WERI-Rb-1 (cell line): ENCODE measurements at regions not wholly inside any gene's neighbourhood (a gene's known extent, or its start where the extent isn't known, plus 50 kb on each side); places are given as distances from the start of the nearest gene placed in this dataset.
"Not testable (repeated sequence)": the region's sequence is repeated elsewhere in the genome, so short reads cannot be mapped to it uniquely, and the experiment has no call there.

ENCODE experiments used
- DNase-seq: peaks from one replicate; pipeline ENCODE4 v3.0.0-alpha.2; 2020
- H3K27ac ChIP-seq: fragments of 250-450 bp; sonication (Bioruptor Pico); 2 replicates; pipeline ENCODE4 v1.5.1; 2020; ENCODE audit warnings: mild to moderate bottlenecking, moderate library complexity
- H3K27me3 ChIP-seq: fragments of 250-450 bp; sonication (Bioruptor Pico); 2 replicates; pipeline ENCODE4 v1.5.1; 2021; ENCODE audit warnings: mild to moderate bottlenecking, low read depth, moderate library complexity; ENCODE audit not compliant: insufficient read depth, severe bottlenecking
- H3K36me3 ChIP-seq: fragments of 250-450 bp; sonication (Bioruptor Pico); 2 replicates; pipeline ENCODE4 v1.5.1; 2020; ENCODE audit warnings: mild to moderate bottlenecking, moderate library complexity
- H3K4me3 ChIP-seq: 2 replicates; pipeline ENCODE4 v1.5.1; 2011; ENCODE audit warnings: low read depth, mild to moderate bottlenecking, control low read depth, low read length
- H3K9me3 ChIP-seq: fragments of 250-450 bp; sonication (Bioruptor Pico); 2 replicates; pipeline ENCODE4 v1.5.1; 2021; ENCODE audit warnings: mild to moderate bottlenecking, moderate library complexity; ENCODE audit not compliant: severe bottlenecking
- CTCF ChIP-seq: IDR thresholded peaks from 2 replicates; pipeline ENCODE4 v1.5.1; 2011; ENCODE audit warnings: low read depth, mild to moderate bottlenecking, control low read depth, inconsistent platforms, low read length

GRCh38 chrX:137882960-137883359, 317.0 kb downstream of the ZIC3 start:
- DNase-seq = no peak
- no peak for TF ChIP-seq CTCF
- no peaks in the 10 kb centered on the region for H3K36me3 ChIP-seq
- H3K27me3 ChIP-seq = peaks cover 19% of the 10 kb centered on the region
- H3K27ac ChIP-seq = no peak overlapping the region
- no peak overlapping the region for H3K4me3 ChIP-seq
- H3K9me3 ChIP-seq = peaks cover 4% of the 10 kb centered on the region

GRCh38 chrX:137884813-137885212, 318.9 kb downstream of the ZIC3 start:
- H3K27me3 ChIP-seq = peaks cover 13% of the 10 kb centered on the region

GRCh38 chrX:137891431-137891830, 325.5 kb downstream of the ZIC3 start:
- Histone ChIP-seq H3K36me3 (no peaks in the 10 kb centered on the region), H3K27ac (no peak overlapping the region), H3K4me3 (no peak overlapping the region), H3K27me3 (peaks cover 12% of the 10 kb centered on the region), H3K9me3 (no peaks in the 10 kb centered on the region)
- DNase-seq = no peak
- TF ChIP-seq CTCF = no peak

More at GRCh38 chrX:137884813-137885212, 318.9 kb downstream of the ZIC3 start:
- H3K36me3 ChIP-seq, H3K4me3 ChIP-seq, H3K9me3 ChIP-seq, DNase-seq, H3K27ac ChIP-seq: not testable (repeated sequence)

GRCh38 chrX:137896123-137896522, 330.2 kb downstream of the ZIC3 start:
- peaks cover 23% of the 10 kb centered on the region for H3K27me3 ChIP-seq
- H3K27ac ChIP-seq = no peak overlapping the region
- no peaks in the 10 kb centered on the region for H3K36me3 ChIP-seq
- no peaks in the 10 kb centered on the region for H3K9me3 ChIP-seq
- DNase-seq = no peak
- TF ChIP-seq CTCF = no peak
- no peak overlapping the region for H3K4me3 ChIP-seq

GRCh38 chrX:137915466-137915865, 349.5 kb downstream of the ZIC3 start:
- H3K27ac ChIP-seq = no peak overlapping the region
- TF ChIP-seq CTCF = no peak
- H3K9me3 ChIP-seq = no peaks in the 10 kb centered on the region
- H3K4me3 ChIP-seq = no peak overlapping the region
- no peaks in the 10 kb centered on the region for H3K36me3 ChIP-seq
- DNase-seq = no peak
- H3K27me3 ChIP-seq = peaks cover 46% of the 10 kb centered on the region

- Histone ChIP-seq H3K9me3 (no peaks in the 10 kb centered on the region), H3K4me3 (no peak overlapping the region), H3K36me3 (no peaks in the 10 kb centered on the region), H3K27ac (no peak overlapping the region), H3K27me3 (peaks cover 50% of the 10 kb centered on the region)
- no peak for DNase-seq
- TF ChIP-seq CTCF = no peak
Measured at GRCh38 chrX:137916090-137916746, 350.3 kb downstream of the ZIC3 start.
